BE2C (cell line): ENCODE measurements at regions not wholly inside any gene's neighbourhood (a gene's known extent, or its start where the extent isn't known, plus 50 kb on each side); places are given as distances from the start of the nearest gene placed in this dataset.
A peak's percentile ranks its signal among the peaks of the same experiment; 100 is the strongest.

Experiments used
- DNase-seq: peaks from one replicate; pipeline ENCODE4 v3.0.0-alpha.2; 2020
- H3K27me3 ChIP-seq: fragments of 250-450 bp; sonication (Bioruptor Pico); 2 replicates; pipeline ENCODE4 v1.5.1; 2020; ENCODE audit warnings: mild to moderate bottlenecking
- H3K36me3 ChIP-seq: fragments of 250-450 bp; sonication (Bioruptor Pico); 2 replicates; pipeline ENCODE4 v1.5.1; 2020; ENCODE audit warnings: mild to moderate bottlenecking
- H3K4me1 ChIP-seq: fragments of 250-450 bp; sonication (Bioruptor Pico); 2 replicates; pipeline ENCODE4 v1.5.1; 2020
- H3K4me3 ChIP-seq: 2 replicates; pipeline ENCODE4 v1.5.1; 2011; ENCODE audit warnings: low read depth, low read length
- H3K9me3 ChIP-seq: fragments of 250-450 bp; sonication (Bioruptor Pico); 2 replicates; pipeline ENCODE4 v1.5.1; 2020
- CTCF ChIP-seq: IDR thresholded peaks from 2 replicates; pipeline ENCODE4 v1.5.1; 2012; ENCODE audit warnings: mild to moderate bottlenecking, low read depth, low read length

DNA sequence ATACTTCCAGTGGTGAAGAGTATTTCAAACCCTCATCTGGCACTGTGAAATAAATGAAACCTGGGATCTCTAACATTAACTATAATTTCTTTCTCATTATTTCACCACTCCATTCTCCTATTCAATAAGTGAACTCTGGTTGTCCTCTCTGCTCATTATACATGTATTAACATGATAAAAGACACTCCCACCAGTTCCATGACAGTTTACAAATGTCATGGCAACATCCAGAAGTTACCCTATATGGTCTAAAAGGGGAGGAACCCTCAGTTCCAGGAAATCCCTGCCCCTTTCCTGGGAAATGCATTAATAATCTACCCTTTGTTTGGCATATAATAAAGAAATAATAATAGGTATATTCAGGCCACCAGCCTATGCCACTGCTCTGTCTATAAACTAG lies 62.7 kb upstream of the BRINP3 start:
- H3K27me3 ChIP-seq = no peaks in the 10 kb centered on the region
- DNase-seq = no peak
- no peaks in the 10 kb centered on the region for H3K9me3 ChIP-seq
- H3K4me1 ChIP-seq = no peaks in the 10 kb centered on the region; the same call in 1 of the 2 replicates
- TF ChIP-seq CTCF = no peak
- no peak overlapping the region for H3K4me3 ChIP-seq
- H3K36me3 ChIP-seq = no peaks in the 10 kb centered on the region

DNA sequence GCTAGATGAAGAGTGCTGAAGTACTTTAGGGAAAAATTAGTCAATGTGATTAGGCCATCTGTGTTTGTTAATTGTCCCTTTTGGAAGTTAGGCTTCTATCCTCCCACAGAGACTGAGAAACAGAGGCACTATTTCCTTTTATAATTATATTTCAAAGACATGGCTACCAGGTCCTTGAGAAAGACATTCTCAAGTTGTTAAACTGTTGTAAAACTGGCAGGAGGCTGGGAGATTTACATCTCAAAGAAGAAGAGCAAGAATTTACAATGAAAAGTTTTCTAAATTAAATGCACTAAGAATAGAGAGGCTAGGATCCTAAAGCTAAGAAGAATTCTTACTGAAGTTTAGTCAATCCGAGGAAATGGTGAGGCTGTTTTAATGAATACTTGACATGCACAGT lies 74.0 kb upstream of the BRINP3 start:
- DNase-seq = no peak
- no peak for TF ChIP-seq CTCF
- Histone ChIP-seq H3K4me1 (peaks cover 13% of the 10 kb centered on the region), H3K27me3 (no peaks in the 10 kb centered on the region), H3K36me3 (no peaks in the 10 kb centered on the region), H3K9me3 (no peaks in the 10 kb centered on the region), H3K4me3 (no peak overlapping the region)

GRCh38 chr1:190560161-190560681 lies 82.6 kb upstream of the BRINP3 start:
- no peak overlapping the region for H3K4me3 ChIP-seq
- no peak for DNase-seq
- no peaks in the 10 kb centered on the region for H3K36me3 ChIP-seq
- TF ChIP-seq CTCF = no peak
- no peaks in the 10 kb centered on the region for H3K4me1 ChIP-seq
- no peaks in the 10 kb centered on the region for H3K27me3 ChIP-seq
- H3K9me3 ChIP-seq = no peaks in the 10 kb centered on the region

- TF ChIP-seq CTCF = no peak
- DNase-seq = no peak
- no peaks in the 10 kb centered on the region for H3K36me3 ChIP-seq
- H3K4me1 ChIP-seq = no peaks in the 10 kb centered on the region
- no peaks in the 10 kb centered on the region for H3K9me3 ChIP-seq
- H3K27me3 ChIP-seq = no peaks in the 10 kb centered on the region
- H3K4me3 ChIP-seq = no peak overlapping the region
Observed at GRCh38 chr1:190563230-190563629, 85.6 kb upstream of the BRINP3 start.

- Histone ChIP-seq H3K4me1 (no peaks in the 10 kb centered on the region), H3K4me3 (no peak overlapping the region), H3K36me3 (no peaks in the 10 kb centered on the region), H3K27me3 (no peaks in the 10 kb centered on the region), H3K9me3 (no peaks in the 10 kb centered on the region)
- no peak for DNase-seq
- TF ChIP-seq CTCF = no peak
Observed at GRCh38 chr1:190564117-190564516, 86.5 kb upstream of the BRINP3 start.

DNA sequence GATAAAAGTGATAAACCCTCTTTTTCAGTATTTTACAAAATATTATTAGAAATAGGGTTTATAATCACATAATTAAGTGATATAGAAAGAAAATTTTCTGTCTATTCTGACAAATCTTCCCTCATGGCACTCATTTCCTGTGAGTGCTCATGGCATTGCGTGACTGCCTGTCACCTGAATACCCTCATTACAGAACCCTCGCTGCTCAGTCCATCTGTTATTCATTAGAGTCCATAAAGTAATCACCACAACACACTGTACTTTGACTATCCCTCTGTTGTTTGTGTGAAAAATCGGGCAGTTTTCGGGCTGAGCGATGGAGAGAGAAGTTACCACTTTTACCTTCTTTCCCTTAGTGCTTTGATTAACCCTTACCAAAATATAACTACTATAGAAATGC lies 100.4 kb upstream of the BRINP3 start:
- no peak for TF ChIP-seq CTCF

More for the DNA sequence above, 100.4 kb upstream of the BRINP3 start:
- H3K9me3 ChIP-seq = no peaks in the 10 kb centered on the region
- H3K36me3 ChIP-seq = no peaks in the 10 kb centered on the region
- peak overlapping the region; percentile 47 for H3K4me3 ChIP-seq
- no peaks in the 10 kb centered on the region for H3K27me3 ChIP-seq
- DNase-seq = peak; percentile 56
- H3K4me1 ChIP-seq = peaks cover 20% of the 10 kb centered on the region
